Limb (tissue), 2 donors: ENCODE measurements at regions not wholly inside any gene's neighbourhood (a gene's known extent, or its start where the extent isn't known, plus 50 kb on each side); places are given as distances from the start of the nearest gene placed in this dataset.
A peak's percentile ranks its signal among the peaks of the same experiment; 100 is the strongest.

Experiments
- DNase-seq, 2 donors: peaks; one replicate each; pipeline ENCODE4 v3.0.0-alpha.2; 2016; ENCODE audit errors: extremely low spot score in 2 of 2

DNA sequence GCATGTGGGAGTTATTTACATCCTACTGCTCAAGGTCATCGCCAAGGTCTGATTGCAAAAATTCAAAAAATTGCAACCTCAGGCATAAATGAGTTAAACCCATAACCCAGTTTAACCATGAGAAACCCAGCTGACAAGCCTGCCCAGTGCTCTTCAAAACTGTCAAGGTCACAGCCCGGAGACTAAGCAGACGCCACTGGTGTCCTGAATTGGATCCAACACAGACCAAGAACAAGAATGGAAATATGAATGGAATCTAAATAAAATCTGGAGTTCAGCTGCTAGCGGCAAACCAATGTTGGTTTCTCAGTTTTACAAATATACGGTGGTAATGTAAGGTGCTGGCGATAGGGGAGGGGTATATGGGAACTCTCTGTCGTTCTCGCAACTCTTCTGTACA lies 201.5 kb upstream of the MVB12B start:
- DNase-seq: no peak

GRCh38 chr9:126125577-126125976 lies 201.1 kb upstream of the MVB12B start:
- DNase-seq: no peak

DNA sequence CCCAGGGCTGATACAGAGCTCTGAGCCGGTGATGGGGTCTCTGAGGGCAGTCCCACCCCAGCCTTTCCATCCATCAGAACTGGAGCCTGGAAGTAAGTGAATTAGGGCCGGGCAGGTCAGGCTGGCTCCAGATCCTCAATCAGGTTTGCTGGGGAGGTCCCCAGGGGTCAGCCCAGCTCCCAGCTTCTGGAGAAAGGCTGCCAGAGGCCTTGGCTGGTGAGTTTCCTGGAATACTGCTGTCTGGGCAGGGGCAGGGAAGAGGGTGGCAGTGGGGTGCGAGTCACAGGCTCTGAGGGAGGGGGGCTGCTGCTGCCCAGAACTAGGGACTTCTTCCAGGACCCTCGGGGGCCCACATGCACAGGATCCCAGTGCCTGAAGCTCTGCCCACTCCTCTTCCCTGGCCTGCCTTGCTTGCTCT lies 200.6 kb upstream of the MVB12B start:
- DNase-seq: no peak

DNA sequence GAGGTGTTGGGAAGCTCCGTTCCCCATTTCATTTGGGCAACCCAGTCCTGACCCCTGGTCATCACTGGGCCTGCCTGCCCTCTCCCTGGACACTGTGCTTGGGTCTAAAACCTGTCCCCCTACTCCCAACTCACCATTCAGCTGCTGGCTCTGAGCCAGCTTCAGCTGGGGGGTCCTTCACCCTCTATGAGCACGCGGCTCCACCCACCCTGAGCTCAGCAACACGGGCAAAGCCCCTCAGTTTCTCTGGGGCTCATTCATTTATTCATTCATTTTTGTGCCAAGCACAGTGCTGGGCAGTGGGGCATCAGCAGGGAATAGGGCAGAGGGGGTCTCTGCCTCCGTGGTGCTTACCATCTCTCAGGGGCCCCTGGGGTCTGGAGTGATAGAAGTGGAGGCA lies 199.8 kb upstream of the MVB12B start:
- DNase-seq: no peak

DNA sequence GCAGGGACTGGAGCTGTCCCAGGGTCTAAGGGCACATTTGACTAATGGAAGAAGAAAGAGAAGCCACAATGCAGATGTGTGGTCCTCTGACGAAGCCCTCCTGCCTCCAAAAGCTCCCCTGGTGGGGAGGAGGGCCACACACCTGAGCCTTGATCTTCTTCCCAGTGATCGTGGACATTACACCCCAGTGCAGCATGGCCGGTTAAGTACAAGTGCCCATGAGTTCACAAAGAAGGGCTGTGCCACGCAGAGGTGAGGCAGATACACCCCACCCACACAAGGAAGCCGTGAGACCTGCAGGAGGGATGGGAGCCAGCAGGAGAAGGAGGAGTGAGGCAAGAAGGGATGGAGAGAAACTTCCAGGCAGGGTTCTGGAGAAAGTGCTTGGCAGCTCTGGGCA lies 199.0 kb upstream of the MVB12B start:
- no peak for DNase-seq

DNA sequence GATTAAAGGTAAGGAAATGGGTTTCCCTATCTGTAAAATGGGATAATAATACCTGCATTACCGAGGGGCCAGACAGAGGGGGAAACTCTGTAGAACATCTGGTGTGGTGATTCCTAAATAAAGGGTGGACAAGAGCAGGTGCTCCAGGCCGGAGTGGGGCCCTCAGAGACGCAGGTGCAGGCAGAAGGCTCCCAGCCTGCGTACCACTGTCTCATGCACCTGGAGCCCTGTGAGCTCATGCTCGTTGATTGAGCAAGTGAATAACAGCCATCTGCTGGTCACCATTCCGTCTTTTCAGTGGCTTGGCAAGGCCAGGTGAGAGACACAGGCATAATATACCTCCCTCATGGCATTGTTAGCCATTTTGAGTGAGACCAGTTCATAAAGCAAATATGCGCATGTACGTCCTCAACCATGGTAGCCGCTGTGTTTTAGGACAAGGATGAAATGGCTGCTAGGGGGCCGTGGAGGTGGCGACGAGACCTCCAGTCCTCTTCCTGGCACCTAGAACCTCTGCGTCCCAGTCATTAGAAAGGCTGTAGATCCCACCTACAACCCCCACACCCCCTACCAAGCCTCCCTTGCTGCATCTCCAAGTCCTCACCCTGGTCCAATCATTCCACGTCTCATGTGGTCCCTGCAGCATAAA lies 198.0 kb upstream of the MVB12B start:
- DNase-seq: no peak

DNA sequence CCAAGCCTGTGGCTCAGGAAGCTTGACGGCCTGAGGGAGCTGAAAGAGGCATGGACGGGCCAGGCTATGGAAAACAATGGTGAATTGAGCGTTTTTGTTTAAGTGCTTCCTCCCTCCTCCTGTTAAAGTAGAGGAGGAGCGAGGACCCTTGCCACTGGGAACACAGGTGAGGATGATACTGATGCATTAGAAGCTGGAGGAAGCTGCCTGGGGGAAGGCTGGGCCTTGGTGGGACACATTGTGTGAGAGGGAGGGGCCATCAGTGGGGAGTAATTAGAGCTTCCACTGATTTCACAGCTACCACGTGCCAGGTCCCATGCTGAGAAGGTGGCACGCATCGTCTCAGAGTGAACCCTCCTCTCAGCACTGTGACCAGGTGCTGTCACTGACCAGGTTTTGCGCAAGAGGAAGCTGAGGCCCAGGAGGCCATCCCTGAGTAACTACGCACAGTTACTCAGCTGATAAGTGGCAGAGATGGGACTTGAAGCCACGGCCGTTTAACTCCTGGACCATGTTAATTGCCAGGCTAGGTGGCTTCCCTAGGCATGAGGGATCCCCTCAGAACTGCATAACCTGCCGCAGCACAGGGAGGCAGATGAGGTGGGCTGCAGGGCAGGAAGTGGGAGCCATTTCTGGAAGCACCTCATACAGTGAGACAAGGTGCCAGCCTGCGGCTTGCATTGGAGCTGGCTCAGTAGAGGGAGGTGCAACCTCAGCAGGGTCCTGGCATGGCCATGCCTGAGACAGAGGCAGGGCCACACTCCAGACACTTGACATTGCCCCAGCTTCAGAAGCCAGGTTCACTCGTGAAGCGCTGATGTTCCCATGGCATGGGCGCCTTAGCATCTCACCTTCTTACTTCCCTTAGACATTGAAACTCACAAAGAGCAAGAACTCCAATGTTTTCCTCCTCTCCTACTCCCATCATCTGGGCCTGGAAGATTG lies 195.3 kb upstream of the MVB12B start:
- no peak for DNase-seq

DNA sequence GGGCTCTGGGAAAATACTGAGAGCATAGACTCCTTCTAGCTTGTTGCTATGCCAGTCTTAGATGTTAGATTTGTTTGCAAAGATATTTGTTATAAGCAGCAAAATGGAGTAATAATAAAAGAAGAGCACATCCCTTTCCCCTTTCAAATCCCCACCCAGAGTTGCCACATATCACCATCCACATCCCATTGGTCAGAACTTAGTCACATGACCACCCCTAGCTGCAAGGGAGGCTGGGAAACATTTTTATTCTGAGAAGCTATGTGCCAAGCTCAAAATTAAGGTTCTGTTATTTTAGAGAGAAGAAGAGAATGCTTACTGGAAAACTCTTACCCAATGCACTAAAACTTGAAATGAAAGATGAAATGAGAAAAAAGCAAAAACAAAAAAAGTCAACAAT lies 193.9 kb upstream of the MVB12B start:
- DNase-seq: no peak

DNA sequence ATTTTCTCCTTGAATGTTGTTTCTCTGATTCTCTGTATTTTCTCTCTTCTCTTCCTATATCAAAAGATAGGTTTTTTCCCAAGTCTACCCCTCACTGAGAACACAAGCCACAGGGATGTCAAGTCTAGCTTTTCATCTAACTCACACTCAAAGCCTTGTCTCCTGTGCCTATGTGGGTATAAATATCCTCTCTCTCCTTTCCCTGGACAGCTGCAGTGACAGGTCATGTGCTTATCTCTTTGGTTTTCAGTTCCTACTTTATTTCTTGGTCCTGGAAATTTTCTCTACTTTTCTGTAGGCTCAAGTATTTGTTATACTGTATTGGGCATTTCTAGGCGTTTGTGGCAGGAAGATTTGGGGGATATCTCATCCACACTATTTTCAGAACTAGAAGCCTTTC lies 182.4 kb upstream of the MVB12B start:
- no peak for DNase-seq

- DNase-seq: peak in 1 of 2 donors; percentile 26
These were observed 181.8 kb upstream of the MVB12B start for GRCh38 chr9:126144603-126145456.

- DNase-seq: peak in 1 of 2 donors; percentile 15
These were observed 180.8 kb upstream of the MVB12B start for GRCh38 chr9:126145887-126146253.

- peak in 1 of 2 donors; percentile 30 for DNase-seq
These were observed 180.1 kb upstream of the MVB12B start for GRCh38 chr9:126146254-126147145.

- DNase-seq: no peak
These were observed 179.3 kb upstream of the MVB12B start for GRCh38 chr9:126147186-126147935.

DNA sequence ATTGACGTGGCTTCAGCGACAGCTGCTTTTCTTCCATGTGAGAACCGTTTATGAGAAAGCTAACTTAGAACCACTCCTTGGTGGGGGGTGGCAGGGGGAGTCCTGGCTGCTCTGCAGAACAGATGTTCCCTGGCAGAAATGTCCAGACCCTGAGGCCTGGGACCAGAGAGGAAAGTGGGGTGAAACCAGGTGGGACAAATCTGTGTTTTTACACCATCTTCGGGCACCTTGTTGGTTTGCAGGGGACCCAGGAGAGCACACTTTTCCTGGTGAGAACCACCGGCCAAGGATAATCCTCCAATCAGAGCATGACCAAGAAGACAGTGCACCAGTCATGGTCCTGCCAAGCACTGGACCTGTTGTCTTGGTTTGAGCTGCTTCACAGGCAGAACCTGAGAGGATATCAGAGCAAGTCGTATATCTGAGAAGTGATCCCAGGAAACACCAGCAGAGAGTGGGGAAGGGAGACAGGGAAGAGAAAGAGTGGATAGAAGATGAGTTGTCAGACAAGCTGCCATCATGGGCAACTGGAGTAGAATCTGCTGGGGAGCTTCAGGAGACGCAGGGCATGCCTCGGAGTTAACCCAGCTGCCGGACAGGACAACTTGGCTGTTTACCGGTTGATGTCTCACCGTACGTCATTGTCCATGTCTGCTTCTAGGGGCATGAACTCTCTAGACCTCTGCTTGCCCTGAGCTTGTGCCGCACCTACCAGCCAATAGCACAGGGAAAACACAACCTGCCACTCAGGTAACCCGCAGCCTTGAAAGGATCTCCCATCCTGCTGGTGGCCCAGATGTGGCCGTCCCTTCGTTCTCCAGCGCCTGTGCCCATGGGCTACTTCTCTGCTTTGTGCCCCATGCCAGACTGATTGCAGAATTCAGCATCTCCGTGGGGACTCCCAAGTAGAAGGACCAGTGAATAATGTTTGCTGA lies 178.4 kb upstream of the MVB12B start:
- DNase-seq: no peak

GRCh38 chr9:126148994-126149393 lies 177.6 kb upstream of the MVB12B start:
- no peak for DNase-seq

DNA sequence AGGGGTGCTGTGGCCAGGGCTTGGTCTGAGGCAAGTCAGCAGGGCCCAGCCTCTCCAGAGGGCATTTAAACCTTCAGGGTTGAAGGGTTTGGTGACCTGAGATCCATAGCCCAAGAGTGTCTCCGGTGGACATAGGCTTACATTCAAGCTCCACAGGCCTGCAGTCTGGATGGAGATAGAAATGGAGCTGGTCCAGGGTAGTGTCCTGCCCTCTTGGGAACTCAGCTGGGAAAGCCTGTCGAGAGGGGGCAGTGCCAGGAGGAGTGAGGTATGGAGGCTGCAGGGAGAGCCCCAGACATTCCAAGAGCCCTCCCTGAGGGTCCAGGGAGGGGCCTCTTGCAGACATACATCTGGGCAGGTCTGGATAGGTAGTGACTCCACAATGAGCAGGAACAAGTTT lies 177.0 kb upstream of the MVB12B start:
- DNase-seq: no peak

- no peak for DNase-seq
These were observed 176.1 kb upstream of the MVB12B start for GRCh38 chr9:126150411-126151030.

DNA sequence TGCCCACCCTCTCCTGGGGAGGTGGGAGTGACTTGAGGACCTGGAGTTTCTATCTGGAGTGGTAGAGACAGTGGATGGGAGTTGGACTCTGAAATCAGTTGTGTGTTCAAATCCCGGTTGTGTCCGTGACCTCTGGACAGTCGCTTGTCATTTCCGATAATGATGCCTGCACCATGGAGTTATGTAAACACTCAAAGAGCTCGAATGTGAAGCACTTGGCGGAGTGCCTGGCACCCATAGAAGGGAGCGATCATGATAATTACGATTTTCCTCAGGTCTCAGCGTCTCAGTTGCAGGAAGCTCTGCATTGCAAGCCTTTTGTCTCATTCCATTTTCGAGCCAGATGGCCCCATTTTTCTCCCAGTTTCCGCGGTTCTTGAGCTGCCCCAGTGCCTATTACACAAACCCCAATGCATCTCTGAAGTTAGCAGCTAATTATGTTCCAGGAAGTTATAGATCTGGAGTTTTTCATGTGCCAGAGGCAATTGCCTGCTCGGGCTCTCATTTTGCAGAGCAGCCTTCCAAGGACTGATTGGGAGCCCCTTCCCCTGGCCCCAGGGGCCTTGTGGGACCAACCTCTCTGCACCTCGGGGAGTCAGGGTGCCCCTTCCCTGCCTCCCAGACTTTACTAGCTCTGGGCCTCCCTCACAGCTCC lies 175.5 kb upstream of the MVB12B start:
- DNase-seq: no peak
